ENCODE measurements at regions not wholly inside any gene's neighbourhood (a gene's known extent, or its start where the extent isn't known, plus 50 kb on each side); places are given as distances from the start of the nearest gene placed in this dataset.

- no peak for DNase-seq
Observed at GRCh38 chr9:108339251-108339650, 516.5 kb downstream of the ACTL7B start.

DNA sequence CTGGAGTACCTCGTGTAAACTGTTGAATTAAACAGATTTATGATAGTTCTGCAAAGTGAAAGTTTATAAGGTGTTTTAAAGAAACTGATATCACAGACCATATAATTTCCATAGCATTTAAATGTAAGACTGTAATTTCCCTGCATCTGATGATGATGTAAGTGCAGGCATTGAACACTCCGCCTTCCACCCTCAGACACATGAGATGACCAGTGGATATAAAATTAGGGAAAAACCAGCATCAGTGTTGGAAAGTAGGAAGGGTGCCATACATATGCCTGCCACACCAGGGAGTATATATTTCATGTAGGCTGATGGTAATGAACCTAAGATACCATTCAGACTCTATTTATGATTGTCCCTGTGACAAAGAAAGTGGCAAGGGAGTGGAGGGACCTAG is 519.2 kb downstream of the ACTL7B start:
- DNase-seq, result no peak

DNA sequence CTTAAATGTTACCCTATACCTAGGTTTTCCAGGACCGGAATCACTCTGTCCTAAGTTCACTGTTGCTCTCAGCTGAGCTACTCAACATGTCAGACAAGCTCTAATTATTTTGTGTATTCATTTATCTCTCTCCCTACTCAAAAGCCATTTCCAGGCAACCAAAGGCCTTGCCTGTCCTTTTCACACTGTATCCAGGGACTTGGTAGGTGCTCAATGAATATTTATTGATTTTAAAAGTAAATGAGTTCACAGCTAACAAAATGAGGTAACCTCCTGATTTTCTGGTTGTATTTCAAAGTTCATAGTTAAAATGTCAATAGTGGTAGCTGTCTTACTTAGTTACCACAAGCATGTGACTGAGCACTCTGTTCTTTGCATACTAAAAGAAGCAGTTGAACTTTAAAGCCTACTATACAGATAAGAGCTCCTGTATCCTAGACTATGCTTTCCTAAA is 522.2 kb downstream of the ACTL7B start:
- no peak for DNase-seq

DNA sequence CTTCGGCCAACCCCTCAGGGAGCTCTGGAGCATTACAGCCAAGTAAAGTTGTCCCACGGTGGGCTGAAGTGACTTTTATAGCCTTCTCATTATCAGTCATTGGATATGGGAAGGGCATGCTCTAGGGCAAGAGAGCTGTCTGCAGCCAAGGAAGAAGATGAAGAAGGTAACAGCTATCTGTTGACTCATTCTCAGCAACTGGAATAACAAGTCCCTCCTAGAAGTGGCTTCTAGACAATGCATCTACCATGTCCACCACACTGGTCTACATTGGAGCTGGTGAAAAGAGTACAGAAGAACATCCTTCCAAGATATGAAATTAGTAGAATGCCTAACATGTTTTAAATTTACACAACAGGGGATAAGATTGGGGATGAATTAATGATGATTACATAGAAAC is 524.2 kb downstream of the ACTL7B start:
- DNase-seq, result no peak

DNA sequence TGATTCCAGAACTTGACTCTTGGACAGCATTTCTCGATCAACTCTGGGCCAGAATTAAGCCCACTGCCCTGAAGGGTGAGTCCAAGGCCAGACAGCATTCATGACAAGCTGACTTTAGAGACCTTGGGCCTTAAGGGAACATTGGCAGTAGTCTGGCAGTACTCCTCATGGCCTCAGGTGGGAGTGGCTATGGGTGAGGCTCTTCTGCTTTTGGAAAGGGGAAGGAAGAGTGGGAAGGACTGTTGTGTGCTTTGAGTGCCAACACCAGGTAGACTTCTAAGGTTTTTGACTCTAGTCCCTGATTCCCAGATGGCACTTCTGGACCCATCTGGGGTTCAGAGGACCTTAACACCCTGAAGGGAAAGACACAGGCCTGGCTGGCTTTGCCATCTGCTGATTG is 530.4 kb downstream of the ACTL7B start:
- no peak for DNase-seq

GRCh38 chr9:108323615-108324014 is 532.2 kb downstream of the ACTL7B start:
- DNase-seq, result no peak

DNA sequence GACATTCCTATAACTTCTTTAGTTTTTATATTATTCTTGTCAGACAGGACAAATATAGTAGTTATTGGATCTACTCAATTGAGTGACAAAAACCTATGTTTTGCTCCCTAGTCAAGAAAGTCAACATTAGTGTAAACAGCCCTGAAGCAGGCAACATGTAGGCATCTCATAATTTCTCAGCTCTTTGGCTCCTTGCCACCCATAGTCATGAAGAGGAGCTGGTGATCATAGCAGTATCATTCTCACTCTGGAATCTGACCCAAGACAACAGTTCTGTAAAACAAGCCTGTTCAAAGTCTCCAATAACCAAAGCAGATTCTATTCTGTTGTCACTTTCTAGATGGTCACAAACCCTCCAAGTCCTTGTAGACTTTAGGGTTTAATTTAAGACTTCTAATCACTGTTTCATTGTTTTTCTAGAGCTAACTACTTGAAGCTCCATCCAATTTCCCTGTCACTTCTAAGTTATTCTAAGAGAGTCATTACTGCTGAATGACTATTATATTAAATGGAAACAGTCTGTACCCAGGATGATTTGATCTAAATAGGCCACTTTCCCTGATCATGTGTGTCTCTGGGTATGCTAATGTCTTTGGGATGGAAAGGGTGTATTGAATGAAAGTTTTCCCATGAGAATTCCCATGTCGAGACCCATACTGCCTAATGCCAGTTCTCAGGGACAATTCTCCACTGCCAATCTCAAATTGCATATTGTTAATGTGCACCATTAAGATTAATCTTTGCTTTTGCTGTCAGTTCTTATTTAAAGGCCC is 533.3 kb downstream of the ACTL7B start:
- no peak for DNase-seq

DNA sequence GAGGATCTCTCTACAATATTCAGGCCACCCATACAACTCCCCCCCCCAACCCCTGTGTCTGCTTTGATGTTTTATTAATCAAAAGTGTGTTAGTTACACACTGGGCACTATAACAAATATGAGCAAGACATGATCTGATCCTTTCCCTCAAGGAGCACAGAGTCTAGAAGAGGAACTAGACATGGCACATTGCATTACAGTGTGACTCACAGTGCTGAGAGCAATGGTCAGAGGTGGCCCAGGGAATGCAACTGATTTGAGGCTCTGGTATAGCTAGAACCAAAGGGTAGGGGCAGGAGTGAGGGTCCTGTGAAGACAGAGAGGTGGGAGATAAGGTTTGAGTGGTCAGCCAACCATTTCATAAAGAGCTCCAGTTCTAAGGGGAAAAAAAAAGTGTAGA is 539.2 kb downstream of the ACTL7B start:
- no peak for DNase-seq

DNA sequence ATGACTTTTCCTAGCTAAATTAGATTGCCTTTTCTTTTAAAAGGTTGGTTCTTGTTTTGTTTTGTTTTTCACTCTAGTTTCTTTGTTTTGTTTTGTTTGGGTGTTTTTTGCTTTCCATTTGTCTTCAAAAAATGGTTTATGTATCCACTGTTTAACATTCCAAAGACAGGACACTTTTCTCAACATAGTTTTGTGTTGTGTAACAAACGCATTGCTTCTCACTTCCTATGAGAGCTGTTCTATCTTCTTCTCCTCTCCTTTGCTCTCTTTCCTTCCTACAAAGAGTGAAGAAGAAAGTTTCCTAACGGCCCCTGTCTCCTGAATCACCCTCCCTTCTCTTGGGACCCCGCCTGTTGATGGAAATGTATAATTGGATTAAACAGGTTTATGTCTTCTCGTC is 539.7 kb downstream of the ACTL7B start:
- peak; percentile 25 for DNase-seq

DNA sequence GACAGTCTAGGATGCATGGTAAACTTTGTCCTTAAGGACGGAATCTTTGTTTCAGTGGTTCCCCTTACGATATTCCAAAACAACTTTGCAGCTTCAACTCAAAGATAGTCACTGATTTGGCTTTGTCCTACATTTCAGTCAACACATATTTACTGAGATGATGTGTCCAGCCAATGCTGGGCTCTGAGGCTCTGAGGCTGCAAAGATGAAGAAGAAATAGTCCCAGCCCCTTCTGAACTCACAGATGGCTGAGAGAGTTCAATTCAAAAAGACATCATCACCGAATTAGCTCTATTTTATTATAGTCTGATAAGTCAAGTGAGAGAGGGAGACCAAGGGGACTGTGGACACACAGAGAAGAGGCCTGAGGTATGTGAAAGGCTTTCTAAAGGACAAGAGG is 544.0 kb downstream of the ACTL7B start:
- peak; percentile 14 for DNase-seq

- DNase-seq, result no peak
Observed at GRCh38 chr9:108310202-108310601, 545.6 kb downstream of the ACTL7B start.

- no peak for DNase-seq
Observed at GRCh38 chr9:108300306-108301287, 555.2 kb downstream of the ACTL7B start.

DNA sequence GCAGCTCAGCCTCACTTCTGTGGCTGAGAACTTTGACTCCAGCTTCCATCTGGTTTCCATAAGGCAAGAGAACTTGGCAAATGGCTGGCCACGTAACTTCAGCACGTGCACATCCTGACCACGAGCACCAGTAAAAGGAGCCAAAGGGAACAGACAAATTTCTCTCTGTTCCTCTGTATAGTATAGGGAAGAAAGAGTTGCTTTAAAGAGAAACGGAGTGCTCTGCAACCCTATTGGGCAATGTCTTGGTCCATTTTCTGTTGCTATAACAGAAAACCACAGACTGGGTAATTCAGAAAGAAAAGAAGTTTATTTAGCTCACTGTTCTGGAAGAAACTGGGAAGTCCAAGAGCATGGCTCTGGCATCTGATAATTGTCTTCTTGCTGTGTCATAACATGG is 558.7 kb downstream of the ACTL7B start:
- peak; percentile 56 for DNase-seq

GRCh38 chr9:108296056-108296455 is 559.7 kb downstream of the ACTL7B start:
- no peak for DNase-seq

- DNase-seq, result no peak
Observed at GRCh38 chr9:108291586-108291932, 564.2 kb downstream of the ACTL7B start.

DNA sequence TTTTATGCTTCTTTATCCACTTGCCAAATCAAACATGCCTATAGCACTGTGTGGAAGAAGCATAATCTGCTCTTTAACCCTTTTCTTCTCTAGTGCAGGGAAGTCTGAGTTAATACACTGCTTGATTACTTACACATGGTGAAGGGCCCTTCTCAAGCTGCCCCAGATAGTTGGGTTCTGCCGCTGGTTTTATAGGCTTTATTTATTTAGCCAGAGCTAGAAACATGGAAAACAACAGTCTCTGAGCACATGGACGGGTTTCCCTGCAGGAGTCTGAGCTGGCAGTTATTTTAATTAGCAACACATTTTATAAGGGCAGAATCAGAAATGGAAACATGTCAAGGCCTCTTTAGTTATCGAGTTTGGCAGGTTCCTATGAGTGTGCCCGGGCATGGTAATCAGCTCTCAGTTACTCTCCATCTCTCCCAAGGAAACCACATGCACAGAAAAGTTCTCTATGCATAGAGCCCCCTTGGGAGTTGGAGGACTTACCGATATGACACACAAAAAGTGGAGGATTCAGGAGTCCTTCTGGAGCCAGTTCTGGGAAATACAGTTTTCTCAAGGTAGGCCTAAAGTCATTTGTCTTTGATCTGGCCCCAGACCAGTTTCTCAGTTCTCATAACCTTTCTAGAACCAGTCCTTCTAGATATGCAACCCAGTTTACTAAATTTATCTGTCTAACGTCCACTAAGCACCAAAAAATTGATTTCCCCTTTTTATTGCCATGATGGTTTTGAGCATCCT is 564.8 kb downstream of the ACTL7B start:
- no peak for DNase-seq

DNA sequence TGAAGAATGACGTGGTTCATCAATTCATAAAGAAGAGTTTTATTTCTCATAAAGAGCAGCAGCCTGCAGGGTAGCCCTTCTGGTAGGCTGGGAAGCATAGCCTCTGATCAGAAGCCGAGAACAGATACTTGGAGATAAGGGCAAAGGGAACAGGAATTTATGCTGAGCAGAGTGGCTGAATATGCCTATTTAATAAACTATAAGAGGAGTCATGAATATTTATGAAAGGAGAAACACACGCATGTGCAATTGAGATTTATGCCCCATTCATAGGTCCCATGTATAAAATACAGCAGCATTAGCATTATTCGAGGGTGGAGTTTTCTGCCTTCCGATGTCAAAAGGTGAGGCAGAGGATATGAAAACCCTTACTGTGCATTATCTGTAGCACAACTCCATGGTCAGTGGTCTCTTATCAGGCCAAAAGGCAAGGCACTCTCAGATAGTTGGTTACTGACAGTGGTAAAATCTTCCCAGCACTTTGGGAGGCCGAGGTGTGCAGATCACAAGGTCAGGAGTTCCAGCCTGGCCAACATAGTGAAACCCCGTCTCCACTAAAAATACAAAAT is 569.1 kb downstream of the ACTL7B start:
- DNase-seq, result no peak

- DNase-seq, result peak; percentile 73
Observed at GRCh38 chr9:108283696-108284095, 572.1 kb downstream of the ACTL7B start.

GRCh38 chr9:108282872-108283271 is 572.9 kb downstream of the ACTL7B start:
- DNase-seq, result no peak

GRCh38 chr9:108281696-108282095 is 574.1 kb downstream of the ACTL7B start:
- no peak for DNase-seq

DNA sequence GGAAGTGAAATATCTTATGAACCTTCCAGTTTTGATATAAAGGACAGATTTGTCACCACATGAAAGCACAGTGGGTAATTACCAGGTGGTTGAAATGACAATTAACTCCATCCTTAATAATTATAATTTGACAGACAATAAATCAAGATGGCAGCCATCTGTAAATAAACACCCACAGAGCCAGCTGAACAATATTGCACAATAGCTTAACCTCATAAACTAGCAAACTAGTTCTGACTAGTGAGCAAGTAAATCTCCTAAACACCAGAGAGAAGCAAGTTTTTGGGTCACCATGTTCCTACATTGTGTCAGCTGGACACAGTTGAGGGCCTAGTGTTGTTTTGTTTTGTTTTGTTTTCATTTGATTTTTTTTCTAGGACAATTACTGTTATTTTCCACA is 577.4 kb downstream of the ACTL7B start:
- no peak for DNase-seq

- DNase-seq, result no peak
Observed at GRCh38 chr9:108277216-108277615, 578.6 kb downstream of the ACTL7B start.

All from tongue (tissue), 1 donor.